Loucy (cell line): ENCODE measurements at regions not wholly inside any gene's neighbourhood (a gene's known extent, or its start where the extent isn't known, plus 50 kb on each side); places are given as distances from the start of the nearest gene placed in this dataset.

Experiments
- H2AFZ ChIP-seq: fragments of 200-600 bp; sonication (generic); 2 replicates; pipeline ENCODE4 v1.6.0; 2016; ENCODE audit warnings: antibody characterized with exemption, mild to moderate bottlenecking, low read length, moderate library complexity
- H3F3A ChIP-seq: fragments of 200-600 bp; 2 replicates; pipeline ENCODE4 v1.6.0; 2016; ENCODE audit warnings: antibody characterized with exemption, low read depth, mild to moderate bottlenecking
- H3K27me3 ChIP-seq: fragments of 200-600 bp; sonication (generic); 2 replicates; pipeline ENCODE4 v1.6.1; 2014; ENCODE audit warnings: low read length, mild to moderate bottlenecking; ENCODE audit not compliant: insufficient read depth, poor library complexity, severe bottlenecking
- H3K36me3 ChIP-seq: fragments of 200-600 bp; sonication (generic); 2 replicates; pipeline ENCODE4 v1.6.1; 2016; ENCODE audit warnings: low read length; ENCODE audit not compliant: insufficient read depth
- H3K4me1 ChIP-seq: fragments of 200-600 bp; sonication (generic); 2 replicates; pipeline ENCODE4 v1.5.1; 2014; ENCODE audit warnings: low read length, mild to moderate bottlenecking; ENCODE audit not compliant: insufficient read depth, poor library complexity, severe bottlenecking
- H3K4me2 ChIP-seq: fragments of 200-600 bp; sonication (generic); 2 replicates; pipeline ENCODE4 v1.6.0; 2014; ENCODE audit warnings: antibody characterized with exemption, low read length, low read depth, mild to moderate bottlenecking; ENCODE audit not compliant: poor library complexity, severe bottlenecking
- H3K4me3 ChIP-seq: fragments of 200-600 bp; sonication (generic); 2 replicates; pipeline ENCODE4 v1.5.1; 2014; ENCODE audit warnings: low read length, mild to moderate bottlenecking, mixed read lengths; ENCODE audit not compliant: poor library complexity, severe bottlenecking
- H3K79me2 ChIP-seq: fragments of 200-600 bp; sonication (generic); 2 replicates; pipeline ENCODE4 v1.6.1; 2014; ENCODE audit warnings: low read length; ENCODE audit not compliant: insufficient read depth
- H3K9ac ChIP-seq: fragments of 200-600 bp; sonication (generic); 2 replicates; pipeline ENCODE4 v1.6.0; 2014; ENCODE audit warnings: mild to moderate bottlenecking, low read depth, low read length, moderate library complexity; ENCODE audit not compliant: poor library complexity, severe bottlenecking
- H3K9me2 ChIP-seq: fragments of 200-600 bp; sonication (generic); replicated peaks from 2 replicates; pipeline ENCODE4 v1.6.1; 2016; ENCODE audit warnings: low read depth, low read length, mixed read lengths
- H3K9me3 ChIP-seq: fragments of 200-600 bp; sonication (generic); 2 replicates; pipeline ENCODE4 v1.6.1; 2014; ENCODE audit warnings: mild to moderate bottlenecking, antibody characterized with exemption, low read length, low read depth; ENCODE audit not compliant: insufficient read depth
- H4K20me1 ChIP-seq: fragments of 200-600 bp; sonication (generic); 2 replicates; pipeline ENCODE4 v1.6.0; 2014; ENCODE audit warnings: antibody characterized with exemption, low read length, mild to moderate bottlenecking; ENCODE audit not compliant: insufficient read depth, poor library complexity, severe bottlenecking
- EZH2phosphoT487 ChIP-seq: fragments of 200-600 bp; IDR thresholded peaks from 2 replicates; pipeline ENCODE4 v1.6.1; 2018; ENCODE audit warnings: antibody characterized with exemption, mild to moderate bottlenecking, moderate library complexity, borderline replicate concordance
- TF ChIP-seq, protein P1 (sequence below): fragments of 200-600 bp; sonication (generic); conservative IDR thresholded peaks from 2 replicates; pipeline ENCODE4 v1.5.1; 2014; ENCODE audit warnings: mild to moderate bottlenecking, antibody characterized with exemption, low read length

DNA sequence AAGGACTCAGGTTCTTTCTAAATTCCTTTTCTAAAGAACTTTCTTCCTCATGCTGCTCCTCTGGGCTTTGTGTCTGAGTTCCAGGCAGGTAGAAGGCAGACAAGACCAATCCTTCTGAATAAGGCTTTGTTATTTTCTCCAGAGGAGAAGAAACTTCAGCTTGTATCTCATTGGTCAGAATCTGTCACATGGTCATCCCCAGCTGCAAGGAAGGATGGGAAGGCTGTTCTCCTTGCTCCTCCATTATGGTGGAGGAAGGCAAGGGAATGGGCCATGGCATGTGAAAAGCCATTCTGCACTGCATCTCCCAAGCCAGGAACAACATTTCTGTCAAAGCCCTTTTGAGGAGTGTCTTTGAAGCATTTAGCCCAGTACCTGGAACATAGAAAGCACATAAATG is 50.6 kb upstream of the NTPCR start:
- Histone ChIP-seq H4K20me1 (no peaks in the 10 kb centered on the region), H3F3A (no peaks in the 10 kb centered on the region), H3K9me2 (no peaks in the 10 kb centered on the region), H3K79me2 (no peaks in the 10 kb centered on the region), H2AFZ (peak overlapping the region; percentile 66), H3K9ac (no peak overlapping the region), H3K27me3 (no peaks in the 10 kb centered on the region), H3K9me3 (no peaks in the 10 kb centered on the region; the same call in 1 of the 2 replicates), H3K4me2 (no peak overlapping the region), H3K4me3 (no peak overlapping the region), H3K36me3 (no peaks in the 10 kb centered on the region), H3K4me1 (peaks cover 32% of the 10 kb centered on the region)
- TF ChIP-seq EZH2phosphoT487: no peak
- TF ChIP-seq, protein P1, sequence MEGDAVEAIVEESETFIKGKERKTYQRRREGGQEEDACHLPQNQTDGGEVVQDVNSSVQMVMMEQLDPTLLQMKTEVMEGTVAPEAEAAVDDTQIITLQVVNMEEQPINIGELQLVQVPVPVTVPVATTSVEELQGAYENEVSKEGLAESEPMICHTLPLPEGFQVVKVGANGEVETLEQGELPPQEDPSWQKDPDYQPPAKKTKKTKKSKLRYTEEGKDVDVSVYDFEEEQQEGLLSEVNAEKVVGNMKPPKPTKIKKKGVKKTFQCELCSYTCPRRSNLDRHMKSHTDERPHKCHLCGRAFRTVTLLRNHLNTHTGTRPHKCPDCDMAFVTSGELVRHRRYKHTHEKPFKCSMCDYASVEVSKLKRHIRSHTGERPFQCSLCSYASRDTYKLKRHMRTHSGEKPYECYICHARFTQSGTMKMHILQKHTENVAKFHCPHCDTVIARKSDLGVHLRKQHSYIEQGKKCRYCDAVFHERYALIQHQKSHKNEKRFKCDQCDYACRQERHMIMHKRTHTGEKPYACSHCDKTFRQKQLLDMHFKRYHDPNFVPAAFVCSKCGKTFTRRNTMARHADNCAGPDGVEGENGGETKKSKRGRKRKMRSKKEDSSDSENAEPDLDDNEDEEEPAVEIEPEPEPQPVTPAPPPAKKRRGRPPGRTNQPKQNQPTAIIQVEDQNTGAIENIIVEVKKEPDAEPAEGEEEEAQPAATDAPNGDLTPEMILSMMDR: no peak
